ENCODE measurements at regions not wholly inside any gene's neighbourhood (a gene's known extent, or its start where the extent isn't known, plus 50 kb on each side); places are given as distances from the start of the nearest gene placed in this dataset.

- TF ChIP-seq CTCF (IDR thresholded peaks at IDR 0.05; ENCODE audit: insufficient read depth, low read depth, low read length), result no peak
Measured at GRCh38 chr7:46301677-46302076, 380.6 kb upstream of the IGFBP3 start.

GRCh38 chr7:46297515-46297914 is 376.4 kb upstream of the IGFBP3 start:
- Histone ChIP-seq H3K4me3 (ENCODE audit: low read depth, low read length) (no peak overlapping the region), H3K27me3 (ENCODE audit: control insufficient read depth, insufficient read depth, low read length) (no peaks in the 10 kb centered on the region), H3K36me3 (ENCODE audit: control insufficient read depth, insufficient read depth, low read length) (no peaks in the 10 kb centered on the region)
- DNase-seq (ENCODE audit: low read depth), result no peak
- CTCF ChIA-PET, result no interaction called here
- TF ChIP-seq CTCF (IDR thresholded peaks at IDR 0.05; ENCODE audit: insufficient read depth, low read depth, low read length), result no peak
- POLR2A ChIA-PET, result no interaction called here

More at GRCh38 chr7:46301677-46302076, 380.6 kb upstream of the IGFBP3 start:
- Histone ChIP-seq H3K27me3 (ENCODE audit: control insufficient read depth, insufficient read depth, low read length) (no peaks in the 10 kb centered on the region), H3K4me3 (ENCODE audit: low read depth, low read length) (no peak overlapping the region), H3K36me3 (ENCODE audit: control insufficient read depth, insufficient read depth, low read length) (no peaks in the 10 kb centered on the region)
- ChIA-PET POLR2A (no interaction called here), CTCF (interaction anchor here (0.9 to 1.4 kb wide), 3 partner anchors 10 to 20 kb away, joined by 3 to 4 read pairs (median 4); no protein-coding TSS in a partner anchor)
- DNase-seq (ENCODE audit: low read depth), result no peak

GRCh38 chr7:46296526-46296925 is 375.5 kb upstream of the IGFBP3 start:
- CTCF ChIA-PET, result no interaction called here
- POLR2A ChIA-PET, result no interaction called here
- no peak for TF ChIP-seq CTCF (IDR thresholded peaks at IDR 0.05; ENCODE audit: insufficient read depth, low read depth, low read length)

GRCh38 chr7:46294381-46294780 is 373.3 kb upstream of the IGFBP3 start:
- no peak overlapping the region for H3K4me3 ChIP-seq (ENCODE audit: low read depth, low read length)
- DNase-seq (ENCODE audit: low read depth), result no peak
- CTCF ChIA-PET, result no interaction called here
- POLR2A ChIA-PET, result no interaction called here
- TF ChIP-seq CTCF (IDR thresholded peaks at IDR 0.05; ENCODE audit: insufficient read depth, low read depth, low read length), result no peak
- H3K27me3 ChIP-seq (ENCODE audit: control insufficient read depth, insufficient read depth, low read length), result no peaks in the 10 kb centered on the region
- H3K36me3 ChIP-seq (ENCODE audit: control insufficient read depth, insufficient read depth, low read length), result no peaks in the 10 kb centered on the region

More at GRCh38 chr7:46296526-46296925, 375.5 kb upstream of the IGFBP3 start:
- Histone ChIP-seq H3K36me3 (ENCODE audit: control insufficient read depth, insufficient read depth, low read length) (no peaks in the 10 kb centered on the region), H3K4me3 (ENCODE audit: low read depth, low read length) (no peak overlapping the region), H3K27me3 (ENCODE audit: control insufficient read depth, insufficient read depth, low read length) (no peaks in the 10 kb centered on the region)
- no peak for DNase-seq (ENCODE audit: low read depth)

- no peak for TF ChIP-seq CTCF (IDR thresholded peaks at IDR 0.05; ENCODE audit: insufficient read depth, low read depth, low read length)
- Histone ChIP-seq H3K36me3 (ENCODE audit: control insufficient read depth, insufficient read depth, low read length) (no peaks in the 10 kb centered on the region), H3K4me3 (ENCODE audit: low read depth, low read length) (no peak overlapping the region), H3K27me3 (ENCODE audit: control insufficient read depth, insufficient read depth, low read length) (no peaks in the 10 kb centered on the region)
- CTCF ChIA-PET, result no interaction called here
- POLR2A ChIA-PET, result interaction anchor here (0.6 kb wide), 1 partner anchor 73 kb away, joined by 4 read pairs; no protein-coding TSS in a partner anchor
- no peak for DNase-seq (ENCODE audit: low read depth)
Measured at GRCh38 chr7:46292741-46293140, 371.7 kb upstream of the IGFBP3 start.
